ENCODE measurements at regions not wholly inside any gene's neighbourhood (a gene's known extent, or its start where the extent isn't known, plus 50 kb on each side); places are given as distances from the start of the nearest gene placed in this dataset.

- Histone ChIP-seq H4K20me1 (ENCODE audit: control insufficient read depth, insufficient read depth, low read length, poor library complexity, severe bottlenecking) (no peaks in the 10 kb centered on the region), H3K4me1 (ENCODE audit: control insufficient read depth in 2 of 2, insufficient read depth in 2 of 2, low read length in 2 of 2) (peaks cover 7 to 9% of the 10 kb centered on the region in 2 donors), H3K4me3 (ENCODE audit: control extremely low read depth in 1 of 5, extremely low read depth in 1 of 5, insufficient read depth in 1 of 5, low read depth in 2 of 5, low read length in 4 of 5) (no peak overlapping the region), H3K27me3 (replicated peaks in 1 of 4; ENCODE audit: control extremely low read depth in 1 of 4, control insufficient read depth in 3 of 4, insufficient read depth in 4 of 4, low read length in 3 of 4) (no peaks in the 10 kb centered on the region), H3K27ac (ENCODE audit: low read length in 2 of 2) (no peak overlapping the region), H3K4me2 (replicated peaks; ENCODE audit: low read depth, low read length, poor library complexity, severe bottlenecking) (no peak overlapping the region), H2AFZ (ENCODE audit: insufficient read depth, low read depth, low read length, poor library complexity, severe bottlenecking) (no peak overlapping the region), H3K9ac (ENCODE audit: low read length) (no peak overlapping the region), H3K36me3 (replicated peaks in 1 of 2; ENCODE audit: control extremely low read depth in 1 of 2, control insufficient read depth in 1 of 2, extremely low read depth in 1 of 2, insufficient read depth in 2 of 2, low read length in 1 of 2) (no peaks in the 10 kb centered on the region), H3K9me3 (ENCODE audit: control extremely low read depth in 1 of 3, control insufficient read depth in 2 of 3, insufficient read depth in 1 of 3, low read length in 2 of 3) (no peaks in the 10 kb centered on the region), H3K79me2 (ENCODE audit: control insufficient read depth, insufficient read depth, low read length) (no peaks in the 10 kb centered on the region)
- Mint-ChIP-seq H3K4me3 (no peak overlapping the region), H3K27me3 (peaks cover 7% of the 10 kb centered on the region), H3K9me3 (ENCODE audit: insufficient read depth) (no peaks in the 10 kb centered on the region), H3K4me1 (peaks cover 9% of the 10 kb centered on the region), H3K27ac (no peak overlapping the region)
- intact Hi-C loops (cut with micrococcal nuclease) = no loop called here
- 92% methylated on average over 5 of the region's 9 CpGs for WGBS (ENCODE audit: insufficient coverage)
- DNase-seq = no peak
- CTCF ChIA-PET = no interaction called here
- POLR2A ChIA-PET = no interaction called here
- no peak for TF ChIP-seq EZH2 (IDR thresholded peaks at IDR 0.05; ENCODE audit: borderline replicate concordance, insufficient read depth, low read depth, low read length, poor library complexity, severe bottlenecking)
- no peak for TF ChIP-seq CTCF (IDR thresholded peaks at IDR 0.05)
- ATAC-seq (ENCODE audit: low read depth) = no peak
Observed at GRCh38 chr6:21967056-21967974, 329.5 kb downstream of the PRL start.

GRCh38 chr6:21968411-21968810, 328.4 kb downstream of the PRL start:
- ATAC-seq (ENCODE audit: low read depth) = no peak
- ChIA-PET POLR2A (no interaction called here), CTCF (no interaction called here)
- no peaks in the 10 kb centered on the region for H4K20me1 ChIP-seq (ENCODE audit: control insufficient read depth, insufficient read depth, low read length, poor library complexity, severe bottlenecking)
- H3K4me1 ChIP-seq (ENCODE audit: control insufficient read depth in 2 of 2, insufficient read depth in 2 of 2, low read length in 2 of 2) = peaks cover 7 to 9% of the 10 kb centered on the region in 2 donors
- no peak overlapping the region for H3K4me3 Mint-ChIP-seq
- H3K36me3 ChIP-seq (replicated peaks in 1 of 2; ENCODE audit: control extremely low read depth in 1 of 2, control insufficient read depth in 1 of 2, extremely low read depth in 1 of 2, insufficient read depth in 2 of 2, low read length in 1 of 2) = no peaks in the 10 kb centered on the region
- no peak overlapping the region for H3K9ac ChIP-seq (ENCODE audit: low read length)
- no peak overlapping the region for H3K4me2 ChIP-seq (replicated peaks; ENCODE audit: low read depth, low read length, poor library complexity, severe bottlenecking)
- no peak overlapping the region for H3K27ac Mint-ChIP-seq
- H3K79me2 ChIP-seq (ENCODE audit: control insufficient read depth, insufficient read depth, low read length) = no peaks in the 10 kb centered on the region
- H3K27ac ChIP-seq (ENCODE audit: low read length in 2 of 2) = no peak overlapping the region
- H3K9me3 Mint-ChIP-seq (ENCODE audit: insufficient read depth) = no peaks in the 10 kb centered on the region
- no peaks in the 10 kb centered on the region for H3K9me3 ChIP-seq (ENCODE audit: control extremely low read depth in 1 of 3, control insufficient read depth in 2 of 3, insufficient read depth in 1 of 3, low read length in 2 of 3)
- TF ChIP-seq EZH2 (IDR thresholded peaks at IDR 0.05; ENCODE audit: borderline replicate concordance, insufficient read depth, low read depth, low read length, poor library complexity, severe bottlenecking) (no peak), CTCF (IDR thresholded peaks at IDR 0.05) (no peak)
- H3K4me1 Mint-ChIP-seq = peaks cover 9% of the 10 kb centered on the region
- H3K4me3 ChIP-seq (ENCODE audit: control extremely low read depth in 1 of 5, extremely low read depth in 1 of 5, insufficient read depth in 1 of 5, low read depth in 2 of 5, low read length in 4 of 5) = no peak overlapping the region
- no peaks in the 10 kb centered on the region for H3K27me3 ChIP-seq (replicated peaks in 1 of 4; ENCODE audit: control extremely low read depth in 1 of 4, control insufficient read depth in 3 of 4, insufficient read depth in 4 of 4, low read length in 3 of 4)
- H2AFZ ChIP-seq (ENCODE audit: insufficient read depth, low read depth, low read length, poor library complexity, severe bottlenecking) = no peak overlapping the region
- DNase-seq = no peak
- peaks cover 7% of the 10 kb centered on the region for H3K27me3 Mint-ChIP-seq
- intact Hi-C loops (cut with micrococcal nuclease) = no loop called here
- no CpG with 5 or more reads among the region's 2 CpGs for WGBS (ENCODE audit: insufficient coverage)

All from B cell (primary cell).